HG02973 (cell line): ENCODE measurements at regions not wholly inside any gene's neighbourhood (a gene's known extent, or its start where the extent isn't known, plus 50 kb on each side); places are given as distances from the start of the nearest gene placed in this dataset.

Source experiments
- ATAC-seq: cut with Tn5 transposase; IDR thresholded peaks from one replicate; pipeline ENCODE4 v1.9.1; 2021; ENCODE audit warnings: moderate library complexity; ENCODE audit not compliant: unreplicated experiment

DNA sequence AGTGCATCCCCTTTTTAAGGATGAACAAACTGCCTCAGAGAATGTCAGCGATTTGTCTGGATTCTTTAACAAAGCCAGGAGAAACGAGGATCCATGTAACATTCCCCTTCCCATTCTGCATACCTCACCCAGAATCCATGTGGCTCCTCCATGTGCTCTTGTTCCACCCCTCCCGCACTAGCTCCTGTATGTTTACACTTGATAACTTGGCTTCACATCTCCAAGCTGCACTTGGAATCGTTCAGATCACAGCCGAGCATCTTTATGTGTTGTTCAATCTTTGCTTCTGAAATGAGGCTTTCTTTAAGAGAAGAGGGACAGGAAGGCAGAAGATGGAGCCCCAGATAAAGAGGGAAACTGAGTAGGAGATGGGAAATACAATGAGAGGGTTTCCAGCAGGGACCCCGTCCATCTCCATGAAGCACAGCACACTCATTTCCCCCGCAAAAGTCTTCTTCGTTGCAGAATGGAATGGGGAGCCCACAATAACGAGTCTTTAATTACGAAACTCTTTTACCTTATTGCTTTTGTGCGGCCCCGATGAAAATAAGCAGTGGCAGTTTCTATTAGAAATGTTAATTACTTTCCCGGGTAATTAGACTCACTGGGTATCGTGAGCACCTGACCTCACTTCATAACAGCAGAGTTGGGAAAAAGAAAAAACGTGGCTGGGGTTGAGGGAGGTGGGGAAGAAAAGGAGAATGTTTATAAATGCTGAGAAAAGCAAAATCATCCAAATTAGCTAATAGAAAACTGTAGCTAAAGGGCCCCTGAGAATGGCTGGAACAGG lies 96.8 kb upstream of the ISX start:
- ATAC-seq: no peak

- no peak for ATAC-seq
Observed at GRCh38 chr22:34971456-34971855, 94.5 kb upstream of the ISX start.

GRCh38 chr22:34972191-34972897 lies 93.6 kb upstream of the ISX start:
- no peak for ATAC-seq

- no peak for ATAC-seq
Observed at GRCh38 chr22:34973016-34973415, 92.9 kb upstream of the ISX start.

DNA sequence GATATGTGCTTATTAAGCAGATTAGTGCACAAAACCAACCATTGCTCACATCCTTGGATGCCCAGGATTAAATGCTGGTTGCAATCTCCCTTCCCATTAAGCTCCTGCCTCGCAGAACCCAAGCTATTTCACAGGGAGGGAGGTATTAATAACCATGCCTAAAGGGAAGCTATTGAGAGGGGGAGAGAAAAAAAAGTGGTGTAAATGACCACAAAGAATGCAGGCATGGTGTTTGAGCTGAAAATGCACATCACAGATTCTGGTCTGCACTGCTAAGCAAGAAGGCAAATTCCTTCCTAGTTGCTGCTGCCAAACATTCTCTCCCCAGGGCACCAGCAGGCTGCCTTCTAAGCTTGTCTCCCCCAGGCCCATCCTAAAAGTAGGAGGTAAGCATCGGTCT lies 92.0 kb upstream of the ISX start:
- ATAC-seq: no peak

GRCh38 chr22:34975721-34976120 lies 90.2 kb upstream of the ISX start:
- ATAC-seq: no peak

GRCh38 chr22:34976474-34976873 lies 89.5 kb upstream of the ISX start:
- ATAC-seq: no peak

DNA sequence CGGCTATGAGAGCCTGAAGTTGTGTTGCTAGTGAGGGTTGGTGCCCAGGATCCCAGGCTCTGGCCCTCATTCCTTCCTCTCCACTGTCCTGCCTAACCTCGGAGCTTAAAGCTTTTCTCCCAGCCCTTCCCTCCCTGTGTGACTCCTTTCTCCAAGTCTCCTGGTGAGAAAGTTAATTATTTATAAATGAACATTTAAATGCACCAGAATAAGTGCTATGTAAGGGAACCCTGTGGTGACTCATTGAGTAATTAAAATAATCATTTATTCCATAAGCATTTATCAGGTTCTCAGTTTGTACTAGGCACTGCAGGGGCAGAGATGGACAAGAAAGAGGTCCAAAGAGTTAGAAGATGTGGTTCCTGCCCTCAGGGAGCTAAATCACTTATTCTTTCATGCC lies 89.1 kb upstream of the ISX start:
- ATAC-seq: no peak

DNA sequence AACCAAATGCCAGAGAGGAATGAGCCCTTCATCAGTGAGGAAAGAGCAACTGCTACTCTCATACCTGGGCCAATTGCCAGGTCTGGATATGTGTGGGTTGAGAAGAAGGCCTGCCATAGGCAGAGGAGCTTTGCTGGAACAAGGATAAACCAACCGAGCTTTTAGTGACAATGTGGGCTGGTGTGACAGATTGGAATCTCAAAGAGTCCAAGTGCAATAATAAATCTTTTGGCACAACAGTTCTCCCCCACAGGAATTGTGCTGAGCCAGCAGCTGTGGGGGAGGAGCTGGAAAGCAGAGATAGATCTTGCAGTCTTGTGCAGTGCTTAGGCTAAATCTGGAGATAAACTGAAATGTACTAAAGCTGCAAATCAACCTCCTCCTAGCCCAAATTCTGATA lies 79.4 kb upstream of the ISX start:
- no peak for ATAC-seq

DNA sequence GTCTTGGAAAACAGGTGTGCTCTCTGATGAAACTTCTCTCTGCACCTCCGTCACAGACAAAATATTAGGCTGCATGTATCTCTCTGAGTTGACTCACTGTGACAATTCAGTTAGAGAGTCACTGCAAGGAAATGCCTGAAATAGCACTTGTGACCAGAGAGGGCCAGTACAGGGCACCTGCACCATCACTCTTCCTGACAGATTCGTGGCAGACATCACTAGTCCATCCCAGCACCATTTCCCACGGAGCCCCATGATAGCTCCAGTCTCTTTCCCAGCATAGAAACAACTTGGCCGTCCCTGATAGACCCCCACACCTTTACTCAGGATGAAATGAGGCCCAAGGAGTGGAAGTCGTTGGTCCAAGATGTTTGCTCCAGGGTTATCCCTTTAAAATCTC lies 73.3 kb upstream of the ISX start:
- no peak for ATAC-seq

DNA sequence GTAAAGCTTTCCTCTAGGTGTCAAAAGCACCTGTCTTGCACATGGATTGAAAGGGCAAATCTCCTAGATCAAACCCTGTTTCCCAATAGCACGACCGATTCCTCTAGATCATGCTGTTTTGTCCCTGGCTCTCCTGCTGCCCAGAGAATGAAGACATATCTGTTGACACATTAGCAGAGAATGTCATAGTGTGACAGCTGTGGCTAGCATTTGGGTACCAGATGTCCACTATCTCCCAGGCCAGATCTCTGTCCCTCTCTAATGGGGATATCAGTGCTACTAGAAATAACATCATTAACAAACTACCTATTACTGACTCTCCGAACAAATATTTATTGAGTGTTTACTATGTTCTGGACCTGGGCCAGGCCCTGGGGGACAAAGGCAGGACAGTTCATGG lies 72.4 kb upstream of the ISX start:
- no peak for ATAC-seq

GRCh38 chr22:34997633-34998299 lies 68.2 kb upstream of the ISX start:
- no peak for ATAC-seq

- no peak for ATAC-seq
Observed at GRCh38 chr22:34998921-34999320, 67.0 kb upstream of the ISX start.

- no peak for ATAC-seq
Observed at GRCh38 chr22:35008213-35008612, 57.7 kb upstream of the ISX start.

DNA sequence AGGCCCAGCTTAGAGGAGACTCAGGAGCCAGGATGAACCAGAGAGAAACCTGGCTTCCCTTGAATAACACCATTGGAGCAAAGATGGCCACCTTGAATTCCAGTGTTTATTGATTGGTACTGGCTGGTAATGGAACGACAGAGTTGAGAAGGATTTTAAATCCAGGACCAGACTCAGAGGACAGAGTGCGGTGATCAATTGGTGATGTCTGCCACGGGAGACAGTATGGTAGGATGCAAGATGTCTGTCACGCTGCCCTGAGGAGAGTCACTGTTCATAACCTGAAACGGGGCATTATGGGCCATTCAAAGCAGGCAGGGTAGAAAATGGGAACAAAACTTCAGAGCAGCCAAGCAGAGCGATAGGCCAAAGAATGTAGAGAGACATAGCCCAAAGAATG lies 55.4 kb upstream of the ISX start:
- ATAC-seq: no peak

DNA sequence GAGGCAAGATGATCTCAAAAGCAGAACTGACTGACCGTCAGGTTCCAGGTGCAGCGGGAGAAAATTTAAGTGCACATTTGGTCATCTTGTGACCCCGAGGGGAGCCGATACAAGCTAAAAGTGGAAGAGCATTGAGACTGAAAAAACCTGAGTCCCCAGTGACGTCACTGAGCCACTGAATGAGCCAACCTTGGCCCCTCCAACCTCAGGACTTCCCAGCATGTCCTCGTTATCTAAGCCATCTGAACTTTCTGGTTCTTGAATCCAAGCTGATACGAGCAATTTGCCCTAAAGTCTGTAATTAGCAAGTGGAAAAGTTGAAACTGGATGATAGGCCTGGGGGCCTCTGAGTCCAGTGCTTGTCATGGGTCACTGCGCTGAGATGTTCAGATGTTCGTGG lies 51.1 kb upstream of the ISX start:
- no peak for ATAC-seq
